B cell (primary cell): ENCODE measurements at regions not wholly inside any gene's neighbourhood (a gene's known extent, or its start where the extent isn't known, plus 50 kb on each side); places are given as distances from the start of the nearest gene placed in this dataset.

Experiments
- ATAC-seq: fragments of 200-7000 bp; cut with Tn5 transposase; one replicate; pipeline ENCODE4 v1.10.0; 2021; ENCODE audit warnings: low read depth, mild to moderate bottlenecking, moderate number of reproducible peaks, moderate library complexity
- CTCF ChIA-PET: fragments of 350-600 bp; sonication (Branson Sonifier 250); formaldehyde crosslinking; loops from one replicate; lab custom pipeline; 2021; ENCODE audit warnings: antibody characterized with exemption, inconsistent platforms; lab: Charles Lee
- POLR2A ChIA-PET: fragments of 350-600 bp; sonication (Branson Sonifier 250); formaldehyde crosslinking; loops from one replicate; lab custom pipeline; 2021; ENCODE audit warnings: antibody characterized with exemption; lab: Charles Lee
- DNase-seq: peaks from one replicate; pipeline ENCODE4 v3.0.0; 2013
- H2AFZ ChIP-seq: 2 replicates; pipeline ENCODE4 v1.6.1; 2012; ENCODE audit warnings: mild to moderate bottlenecking, low read depth, low read length; ENCODE audit not compliant: insufficient read depth, poor library complexity, severe bottlenecking
- H3K27ac ChIP-seq, 2 donors: 1 replicate in 1 of 2; 2 replicates in 1 of 2; pipeline ENCODE4 v1.5.1; 2012 to 2013; ENCODE audit warnings: low read length in 2 of 2, mild to moderate bottlenecking in 2 of 2, moderate library complexity in 1 of 2
- H3K27me3 ChIP-seq, 4 experiments: fragments of 200-600 bp in 1 of 4; sonication (generic) in 1 of 4; replicated peaks in 1 of 4; 1 replicate in 2 of 4; 2 replicates in 2 of 4; pipeline versions ENCODE4 v1.6.1 to v1.7.0; 2013 to 2016; ENCODE audit warnings: low read length in 3 of 4, mild to moderate bottlenecking in 2 of 4, mixed read lengths in 1 of 4, moderate library complexity in 1 of 4; ENCODE audit not compliant: insufficient read depth in 4 of 4, control insufficient read depth in 3 of 4; ENCODE audit errors: control extremely low read depth in 1 of 4
- H3K36me3 ChIP-seq, 2 experiments: replicated peaks in 1 of 2; 1 replicate in 1 of 2; 2 replicates in 1 of 2; pipeline versions ENCODE4 v1.6.1 to v1.7.1; 2013; ENCODE audit warnings: low read length in 1 of 2; ENCODE audit not compliant: insufficient read depth in 2 of 2, control insufficient read depth in 1 of 2; ENCODE audit errors: control extremely low read depth in 1 of 2, extremely low read depth in 1 of 2
- H3K4me1 ChIP-seq, 2 donors: fragments of 200-600 bp in 1 of 2; sonication (generic) in 1 of 2; 1 replicate in 1 of 2; 2 replicates in 1 of 2; pipeline versions ENCODE4 v1.5.1 to v1.6.1; 2013 to 2017; ENCODE audit warnings: low read length in 2 of 2; ENCODE audit not compliant: control insufficient read depth in 2 of 2, insufficient read depth in 2 of 2
- H3K4me2 ChIP-seq: replicated peaks from 2 replicates; pipeline ENCODE3; 2012; ENCODE audit warnings: mild to moderate bottlenecking, low read depth, low read length; ENCODE audit not compliant: poor library complexity, severe bottlenecking
- H3K4me3 ChIP-seq, 5 experiments: fragments of 200-600 bp in 1 of 5; sonication (generic) in 1 of 5; 1 replicate in 3 of 5; 2 replicates in 2 of 5; pipeline versions ENCODE4 v1.5.1 to v1.7.0; 2011 to 2016; ENCODE audit warnings: low read length in 4 of 5, mild to moderate bottlenecking in 4 of 5, low read depth in 2 of 5, control low read depth in 1 of 5, moderate library complexity in 1 of 5; ENCODE audit not compliant: insufficient read depth in 1 of 5; ENCODE audit errors: control extremely low read depth in 1 of 5, extremely low read depth in 1 of 5
- H3K79me2 ChIP-seq: fragments of 200-600 bp; sonication (generic); one replicate; pipeline ENCODE4 v1.6.0; 2016; ENCODE audit warnings: low read length; ENCODE audit not compliant: control insufficient read depth, insufficient read depth
- H3K9ac ChIP-seq: fragments of 200-600 bp; sonication (generic); 2 replicates; pipeline ENCODE4 v1.6.1; 2017; ENCODE audit warnings: mild to moderate bottlenecking, low read length, moderate library complexity
- H3K9me3 ChIP-seq, 3 donors: one replicate each; pipeline versions ENCODE4 v1.6.1 to v1.7.1; 2013; ENCODE audit warnings: low read length in 2 of 3; ENCODE audit not compliant: control insufficient read depth in 2 of 3, insufficient read depth in 1 of 3; ENCODE audit errors: control extremely low read depth in 1 of 3
- H4K20me1 ChIP-seq: 2 replicates; pipeline ENCODE4 v1.6.0; 2012; ENCODE audit warnings: mild to moderate bottlenecking, low read length; ENCODE audit not compliant: insufficient read depth, control insufficient read depth, poor library complexity, severe bottlenecking
- H3K27ac Mint-ChIP-seq: one replicate; pipeline ENCODE4 v1.8.0; 2021; ENCODE audit warnings: mixed read lengths
- H3K27me3 Mint-ChIP-seq: one replicate; pipeline ENCODE4 v1.8.0; 2021; ENCODE audit warnings: mixed read lengths
- H3K4me1 Mint-ChIP-seq: one replicate; pipeline ENCODE4 v1.8.0; 2021; ENCODE audit warnings: mixed read lengths
- H3K4me3 Mint-ChIP-seq: one replicate; pipeline ENCODE4 v1.8.0; 2021; ENCODE audit warnings: mixed read lengths
- H3K9me3 Mint-ChIP-seq: one replicate; pipeline ENCODE4 v1.8.0; 2022; ENCODE audit warnings: mixed read lengths; ENCODE audit not compliant: insufficient read depth
- EZH2 ChIP-seq: IDR thresholded peaks from 2 replicates; pipeline ENCODE4 v1.6.1; 2012; ENCODE audit warnings: borderline replicate concordance, low read depth, mild to moderate bottlenecking, moderate library complexity, low read length; ENCODE audit not compliant: insufficient read depth, poor library complexity, severe bottlenecking
- WGBS: methylation state at CpG from one replicate; pipeline ENCODE4 v1.1.5; 2013; ENCODE audit warnings: missing lambda C conversion rate; ENCODE audit not compliant: insufficient coverage; 5-methylcytosine and 5-hydroxymethylcytosine counted together
- intact Hi-C: fragments of 100-400 bp; cut with micrococcal nuclease; formaldehyde crosslinking; loops from one replicate; pipeline ENCODE4 v1.10.0; 2022
- TF ChIP-seq, protein P1 (sequence below): fragments of 200-600 bp; IDR thresholded peaks from one replicate; pipeline ENCODE4 v1.8.0; 2022; ENCODE audit warnings: antibody characterized with exemption, mild to moderate bottlenecking

- Mint-ChIP-seq H3K27me3 (no peaks in the 10 kb centered on the region), H3K9me3 (no peaks in the 10 kb centered on the region), H3K4me3 (no peak overlapping the region), H3K27ac (no peak overlapping the region), H3K4me1 (no peaks in the 10 kb centered on the region)
- Histone ChIP-seq H3K9ac (no peak overlapping the region), H3K27me3 (no peaks in the 10 kb centered on the region), H3K4me1 (no peaks in the 10 kb centered on the region), H3K9me3 (no peaks in the 10 kb centered on the region), H3K4me2 (no peak overlapping the region), H2AFZ (no peak overlapping the region), H3K36me3 (no peaks in the 10 kb centered on the region), H3K79me2 (no peaks in the 10 kb centered on the region), H4K20me1 (no peaks in the 10 kb centered on the region), H3K27ac (no peak overlapping the region), H3K4me3 (no peak overlapping the region)
- ATAC-seq (no peak), DNase-seq (no peak)
- ChIA-PET CTCF (no interaction called here), POLR2A (no interaction called here)
- intact Hi-C loops = no loop called here
- no CpG with 5 or more reads among the region's 1 CpG for WGBS
- TF ChIP-seq EZH2 = no peak
- TF ChIP-seq, protein P1, sequence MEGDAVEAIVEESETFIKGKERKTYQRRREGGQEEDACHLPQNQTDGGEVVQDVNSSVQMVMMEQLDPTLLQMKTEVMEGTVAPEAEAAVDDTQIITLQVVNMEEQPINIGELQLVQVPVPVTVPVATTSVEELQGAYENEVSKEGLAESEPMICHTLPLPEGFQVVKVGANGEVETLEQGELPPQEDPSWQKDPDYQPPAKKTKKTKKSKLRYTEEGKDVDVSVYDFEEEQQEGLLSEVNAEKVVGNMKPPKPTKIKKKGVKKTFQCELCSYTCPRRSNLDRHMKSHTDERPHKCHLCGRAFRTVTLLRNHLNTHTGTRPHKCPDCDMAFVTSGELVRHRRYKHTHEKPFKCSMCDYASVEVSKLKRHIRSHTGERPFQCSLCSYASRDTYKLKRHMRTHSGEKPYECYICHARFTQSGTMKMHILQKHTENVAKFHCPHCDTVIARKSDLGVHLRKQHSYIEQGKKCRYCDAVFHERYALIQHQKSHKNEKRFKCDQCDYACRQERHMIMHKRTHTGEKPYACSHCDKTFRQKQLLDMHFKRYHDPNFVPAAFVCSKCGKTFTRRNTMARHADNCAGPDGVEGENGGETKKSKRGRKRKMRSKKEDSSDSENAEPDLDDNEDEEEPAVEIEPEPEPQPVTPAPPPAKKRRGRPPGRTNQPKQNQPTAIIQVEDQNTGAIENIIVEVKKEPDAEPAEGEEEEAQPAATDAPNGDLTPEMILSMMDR = no peak
These were observed 277.4 kb upstream of the LRRC7 start for GRCh38 chr1:69290291-69290690.

GRCh38 chr1:69291541-69291940 lies 276.2 kb upstream of the LRRC7 start:
- Histone ChIP-seq H3K36me3 (no peaks in the 10 kb centered on the region), H3K4me1 (no peaks in the 10 kb centered on the region), H3K9me3 (no peaks in the 10 kb centered on the region), H3K9ac (no peak overlapping the region), H3K4me2 (no peak overlapping the region), H3K79me2 (no peaks in the 10 kb centered on the region), H4K20me1 (no peaks in the 10 kb centered on the region), H3K27ac (no peak overlapping the region), H2AFZ (no peak overlapping the region), H3K27me3 (no peaks in the 10 kb centered on the region), H3K4me3 (no peak overlapping the region)
- intact Hi-C loops = no loop called here
- H3K9me3 Mint-ChIP-seq = no peaks in the 10 kb centered on the region
- POLR2A ChIA-PET = no interaction called here
- H3K4me3 Mint-ChIP-seq = no peak overlapping the region
- H3K27ac Mint-ChIP-seq = no peak overlapping the region
- no peak for ATAC-seq
- H3K4me1 Mint-ChIP-seq = no peaks in the 10 kb centered on the region
- DNase-seq = no peak
- WGBS = no CpG with 5 or more reads among the region's 4 CpGs
- TF ChIP-seq, protein P1 = no peak
- no peak for TF ChIP-seq EZH2
- CTCF ChIA-PET = no interaction called here
- H3K27me3 Mint-ChIP-seq = no peaks in the 10 kb centered on the region
